ENCODE measurements at regions not wholly inside any gene's neighbourhood (a gene's known extent, or its start where the extent isn't known, plus 50 kb on each side); places are given as distances from the start of the nearest gene placed in this dataset.

DNA sequence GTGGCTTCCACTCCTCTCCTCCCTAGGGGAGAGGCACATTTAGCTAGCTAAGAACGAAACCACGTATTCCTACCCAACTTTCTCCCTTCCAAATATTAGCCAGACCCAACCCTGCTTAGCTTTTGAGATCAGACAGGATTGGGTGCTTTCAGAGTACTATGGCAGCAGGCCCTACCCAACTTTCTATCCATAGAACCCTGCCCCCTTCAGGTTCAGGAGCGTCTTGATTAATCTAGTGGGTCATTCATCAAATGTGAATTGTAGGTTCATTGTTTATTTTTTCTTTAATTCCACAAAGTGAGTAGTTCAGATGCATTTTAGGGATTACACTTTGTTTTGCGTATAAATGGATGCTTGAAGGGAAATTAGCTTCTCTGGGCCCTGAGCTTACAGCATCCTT is 188.3 kb downstream of the MIB1 start:
- TF ChIP-seq POLR2AphosphoS5 (IDR thresholded peaks at IDR 0.05; ENCODE audit: low read depth, low read length) = no peak
- TF ChIP-seq, protein P1, sequence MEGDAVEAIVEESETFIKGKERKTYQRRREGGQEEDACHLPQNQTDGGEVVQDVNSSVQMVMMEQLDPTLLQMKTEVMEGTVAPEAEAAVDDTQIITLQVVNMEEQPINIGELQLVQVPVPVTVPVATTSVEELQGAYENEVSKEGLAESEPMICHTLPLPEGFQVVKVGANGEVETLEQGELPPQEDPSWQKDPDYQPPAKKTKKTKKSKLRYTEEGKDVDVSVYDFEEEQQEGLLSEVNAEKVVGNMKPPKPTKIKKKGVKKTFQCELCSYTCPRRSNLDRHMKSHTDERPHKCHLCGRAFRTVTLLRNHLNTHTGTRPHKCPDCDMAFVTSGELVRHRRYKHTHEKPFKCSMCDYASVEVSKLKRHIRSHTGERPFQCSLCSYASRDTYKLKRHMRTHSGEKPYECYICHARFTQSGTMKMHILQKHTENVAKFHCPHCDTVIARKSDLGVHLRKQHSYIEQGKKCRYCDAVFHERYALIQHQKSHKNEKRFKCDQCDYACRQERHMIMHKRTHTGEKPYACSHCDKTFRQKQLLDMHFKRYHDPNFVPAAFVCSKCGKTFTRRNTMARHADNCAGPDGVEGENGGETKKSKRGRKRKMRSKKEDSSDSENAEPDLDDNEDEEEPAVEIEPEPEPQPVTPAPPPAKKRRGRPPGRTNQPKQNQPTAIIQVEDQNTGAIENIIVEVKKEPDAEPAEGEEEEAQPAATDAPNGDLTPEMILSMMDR (IDR thresholded peaks at IDR 0.05) = peak; percentile 16
- no peak for TF ChIP-seq SIN3A (IDR thresholded peaks at IDR 0.05; ENCODE audit: borderline replicate concordance, insufficient read depth, low read depth, low read length)
- TF ChIP-seq, protein P2, sequence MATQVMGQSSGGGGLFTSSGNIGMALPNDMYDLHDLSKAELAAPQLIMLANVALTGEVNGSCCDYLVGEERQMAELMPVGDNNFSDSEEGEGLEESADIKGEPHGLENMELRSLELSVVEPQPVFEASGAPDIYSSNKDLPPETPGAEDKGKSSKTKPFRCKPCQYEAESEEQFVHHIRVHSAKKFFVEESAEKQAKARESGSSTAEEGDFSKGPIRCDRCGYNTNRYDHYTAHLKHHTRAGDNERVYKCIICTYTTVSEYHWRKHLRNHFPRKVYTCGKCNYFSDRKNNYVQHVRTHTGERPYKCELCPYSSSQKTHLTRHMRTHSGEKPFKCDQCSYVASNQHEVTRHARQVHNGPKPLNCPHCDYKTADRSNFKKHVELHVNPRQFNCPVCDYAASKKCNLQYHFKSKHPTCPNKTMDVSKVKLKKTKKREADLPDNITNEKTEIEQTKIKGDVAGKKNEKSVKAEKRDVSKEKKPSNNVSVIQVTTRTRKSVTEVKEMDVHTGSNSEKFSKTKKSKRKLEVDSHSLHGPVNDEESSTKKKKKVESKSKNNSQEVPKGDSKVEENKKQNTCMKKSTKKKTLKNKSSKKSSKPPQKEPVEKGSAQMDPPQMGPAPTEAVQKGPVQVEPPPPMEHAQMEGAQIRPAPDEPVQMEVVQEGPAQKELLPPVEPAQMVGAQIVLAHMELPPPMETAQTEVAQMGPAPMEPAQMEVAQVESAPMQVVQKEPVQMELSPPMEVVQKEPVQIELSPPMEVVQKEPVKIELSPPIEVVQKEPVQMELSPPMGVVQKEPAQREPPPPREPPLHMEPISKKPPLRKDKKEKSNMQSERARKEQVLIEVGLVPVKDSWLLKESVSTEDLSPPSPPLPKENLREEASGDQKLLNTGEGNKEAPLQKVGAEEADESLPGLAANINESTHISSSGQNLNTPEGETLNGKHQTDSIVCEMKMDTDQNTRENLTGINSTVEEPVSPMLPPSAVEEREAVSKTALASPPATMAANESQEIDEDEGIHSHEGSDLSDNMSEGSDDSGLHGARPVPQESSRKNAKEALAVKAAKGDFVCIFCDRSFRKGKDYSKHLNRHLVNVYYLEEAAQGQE (IDR thresholded peaks at IDR 0.05; ENCODE audit: insufficient read depth in 1 of 2, low read depth in 2 of 2, low read length in 1 of 2) = no peak

All from Panc1 (cell line).